Stimulated activated naive CD8-positive, alpha-beta T cell treated with anti-CD3 and anti-CD28 coated beads, Interleukin-15, Interleukin-2, amounts not matched to agents 100 ng/mL and 50 ng/mL, for 24 hours (primary cell): ENCODE measurements at regions not wholly inside any gene's neighbourhood (a gene's known extent, or its start where the extent isn't known, plus 50 kb on each side); places are given as distances from the start of the nearest gene placed in this dataset.
"Not testable (repeated sequence)": the region's sequence is repeated elsewhere in the genome, so short reads cannot be mapped to it uniquely, and the experiment has no call there.

Experiments
- H3K27ac Mint-ChIP-seq: one replicate; pipeline ENCODE4 v1.8.0; 2021; ENCODE audit warnings: mild to moderate bottlenecking, mixed read lengths
- H3K27me3 Mint-ChIP-seq: one replicate; pipeline ENCODE4 v1.8.0; 2021; ENCODE audit warnings: mixed read lengths
- H3K36me3 Mint-ChIP-seq: one replicate; pipeline ENCODE4 v1.8.0; 2021; ENCODE audit warnings: low read depth, mixed read lengths
- H3K4me1 Mint-ChIP-seq: one replicate; pipeline ENCODE4 v1.8.0; 2021; ENCODE audit warnings: low read depth, mixed read lengths
- H3K4me3 Mint-ChIP-seq: one replicate; pipeline ENCODE4 v1.8.0; 2021; ENCODE audit warnings: mild to moderate bottlenecking, mixed read lengths
- H3K9me3 Mint-ChIP-seq: one replicate; pipeline ENCODE4 v1.8.0; 2021; ENCODE audit warnings: mixed read lengths

DNA sequence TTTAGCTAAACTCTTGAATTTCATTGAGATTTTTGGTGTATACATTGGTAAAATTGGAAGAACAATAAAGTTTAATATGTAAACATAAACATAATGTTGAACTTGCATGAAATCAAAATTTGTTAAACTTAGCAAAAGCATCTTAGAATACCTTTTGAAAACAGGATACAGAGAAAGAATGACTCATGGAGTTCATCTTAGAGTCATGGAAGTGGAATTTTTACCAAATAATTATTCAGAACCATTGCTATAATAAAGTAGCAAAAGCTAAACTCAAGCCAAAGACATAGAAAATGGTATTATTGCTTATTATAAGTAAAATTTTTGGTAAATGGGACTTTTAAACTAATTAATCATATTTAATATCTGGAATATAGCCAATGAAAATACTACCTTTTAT is 841.6 kb upstream of the SLC39A10 start:
- no peaks in the 10 kb centered on the region for H3K27me3 Mint-ChIP-seq
- H3K36me3 Mint-ChIP-seq, result no peaks in the 10 kb centered on the region
- no peaks in the 10 kb centered on the region for H3K4me1 Mint-ChIP-seq
- H3K27ac Mint-ChIP-seq, result no peak overlapping the region
- H3K4me3 Mint-ChIP-seq, result no peak overlapping the region
- no peaks in the 10 kb centered on the region for H3K9me3 Mint-ChIP-seq

GRCh38 chr2:194802589-194802988 is 854.4 kb upstream of the SLC39A10 start:
- H3K4me3 Mint-ChIP-seq, result no peak overlapping the region
- H3K36me3 Mint-ChIP-seq, result no peaks in the 10 kb centered on the region
- no peak overlapping the region for H3K27ac Mint-ChIP-seq
- no peaks in the 10 kb centered on the region for H3K27me3 Mint-ChIP-seq
- H3K4me1 Mint-ChIP-seq, result no peaks in the 10 kb centered on the region
- peaks cover 6% of the 10 kb centered on the region for H3K9me3 Mint-ChIP-seq

DNA sequence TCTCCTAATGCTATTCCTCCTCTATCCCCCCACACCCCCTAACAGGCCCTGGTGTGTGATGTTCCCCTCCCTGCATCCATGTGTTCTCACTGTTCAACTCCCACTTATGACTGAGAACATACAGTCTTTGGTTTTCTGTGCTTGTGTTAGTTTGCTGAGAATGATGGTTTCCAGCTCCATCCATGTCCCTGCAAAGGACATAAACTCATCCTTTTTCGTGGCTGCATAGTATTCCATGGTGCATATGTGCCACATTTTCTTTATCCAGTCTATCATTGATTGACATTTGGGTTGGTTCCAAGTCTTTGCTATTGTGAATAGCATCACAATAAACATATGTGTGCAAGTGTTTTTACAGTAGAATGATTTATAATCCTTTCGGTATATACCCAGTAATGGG is 870.0 kb upstream of the SLC39A10 start:
- not testable (repeated sequence) for H3K27me3 Mint-ChIP-seq, H3K4me1 Mint-ChIP-seq, H3K27ac Mint-ChIP-seq, H3K36me3 Mint-ChIP-seq, H3K4me3 Mint-ChIP-seq, H3K9me3 Mint-ChIP-seq

GRCh38 chr2:194771394-194771793 is 885.6 kb upstream of the SLC39A10 start:
- H3K27me3 Mint-ChIP-seq, H3K36me3 Mint-ChIP-seq, H3K27ac Mint-ChIP-seq, H3K4me1 Mint-ChIP-seq, H3K4me3 Mint-ChIP-seq, H3K9me3 Mint-ChIP-seq: not testable (repeated sequence)

DNA sequence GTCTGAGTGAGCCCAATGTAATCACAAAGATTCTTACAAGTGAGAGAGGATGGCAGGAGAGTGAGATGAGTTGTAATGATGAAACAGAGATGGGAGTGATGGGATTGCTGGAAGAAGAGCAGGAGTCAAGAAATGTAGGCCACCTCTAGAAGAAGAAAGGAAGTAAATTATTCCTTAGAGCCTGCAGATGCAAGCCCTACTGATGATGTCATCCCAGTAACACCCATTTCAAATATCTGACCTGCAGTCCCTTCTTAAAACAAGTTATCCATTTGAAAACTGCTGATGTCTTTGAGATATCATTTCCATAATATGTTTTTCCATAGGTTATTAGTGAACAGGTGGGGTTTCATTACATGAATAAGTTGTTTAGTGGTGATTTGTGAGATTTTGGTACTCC is 888.0 kb upstream of the SLC39A10 start:
- Mint-ChIP-seq H3K36me3 (no peaks in the 10 kb centered on the region), H3K27me3 (no peaks in the 10 kb centered on the region), H3K4me3 (no peak overlapping the region), H3K27ac (no peak overlapping the region), H3K9me3 (peaks cover 8% of the 10 kb centered on the region), H3K4me1 (no peaks in the 10 kb centered on the region)

GRCh38 chr2:194765723-194766122 is 891.3 kb upstream of the SLC39A10 start:
- no peaks in the 10 kb centered on the region for H3K9me3 Mint-ChIP-seq
- no peaks in the 10 kb centered on the region for H3K27me3 Mint-ChIP-seq
- H3K4me3 Mint-ChIP-seq, result no peak overlapping the region
- no peaks in the 10 kb centered on the region for H3K4me1 Mint-ChIP-seq
- no peak overlapping the region for H3K27ac Mint-ChIP-seq
- no peaks in the 10 kb centered on the region for H3K36me3 Mint-ChIP-seq

- Mint-ChIP-seq H3K36me3 (no peaks in the 10 kb centered on the region), H3K27ac (no peak overlapping the region), H3K4me3 (no peak overlapping the region), H3K4me1 (no peaks in the 10 kb centered on the region), H3K27me3 (no peaks in the 10 kb centered on the region), H3K9me3 (no peaks in the 10 kb centered on the region)
Measured at GRCh38 chr2:194750926-194751325, 906.1 kb upstream of the SLC39A10 start.

GRCh38 chr2:194745557-194746146 is 911.4 kb upstream of the SLC39A10 start:
- no peaks in the 10 kb centered on the region for H3K27me3 Mint-ChIP-seq
- no peaks in the 10 kb centered on the region for H3K9me3 Mint-ChIP-seq
- H3K4me3 Mint-ChIP-seq, result no peak overlapping the region
- H3K27ac Mint-ChIP-seq, result no peak overlapping the region
- no peaks in the 10 kb centered on the region for H3K36me3 Mint-ChIP-seq
- H3K4me1 Mint-ChIP-seq, result no peaks in the 10 kb centered on the region

DNA sequence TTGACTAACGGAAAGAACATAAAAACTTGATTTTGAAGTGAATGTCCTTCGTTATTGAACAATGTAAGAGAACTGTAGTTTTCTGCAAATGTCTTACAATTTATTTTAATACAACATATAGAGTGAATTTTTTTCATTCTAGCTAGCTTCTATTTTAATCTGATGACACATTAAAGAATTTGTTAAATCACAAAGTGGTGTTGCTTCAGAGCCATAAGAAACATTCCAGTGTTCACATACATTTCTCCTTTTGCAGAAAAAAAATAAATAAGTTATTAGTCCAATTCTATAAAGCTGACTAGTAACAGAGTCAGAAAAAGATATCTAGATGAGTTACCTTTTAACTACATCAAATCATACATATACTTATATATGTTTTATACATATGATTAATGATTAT is 914.3 kb upstream of the SLC39A10 start:
- H3K27me3 Mint-ChIP-seq, result no peaks in the 10 kb centered on the region
- H3K27ac Mint-ChIP-seq, result no peak overlapping the region
- H3K9me3 Mint-ChIP-seq, result no peaks in the 10 kb centered on the region
- no peaks in the 10 kb centered on the region for H3K36me3 Mint-ChIP-seq
- no peaks in the 10 kb centered on the region for H3K4me1 Mint-ChIP-seq
- H3K4me3 Mint-ChIP-seq, result no peak overlapping the region

DNA sequence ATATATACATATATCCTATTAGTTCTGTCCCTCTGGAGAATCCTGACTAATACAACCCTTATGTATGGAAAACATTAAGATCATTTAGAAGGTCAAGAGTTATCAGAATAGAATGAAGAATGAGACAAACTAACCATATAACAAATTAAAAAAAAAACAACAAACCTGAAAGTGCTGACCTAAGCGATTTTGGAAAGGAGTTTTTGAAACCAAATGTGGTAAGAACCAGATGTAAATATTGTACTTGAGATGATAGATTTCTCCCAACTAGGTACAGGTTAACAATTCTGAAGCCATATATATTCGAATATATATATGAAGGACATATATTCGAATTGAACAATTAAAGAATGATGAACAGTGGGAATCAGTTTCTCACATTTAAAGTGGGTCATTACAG is 917.8 kb upstream of the SLC39A10 start:
- no peak overlapping the region for H3K27ac Mint-ChIP-seq
- H3K9me3 Mint-ChIP-seq, result peaks cover 3% of the 10 kb centered on the region
- no peak overlapping the region for H3K4me3 Mint-ChIP-seq
- no peaks in the 10 kb centered on the region for H3K27me3 Mint-ChIP-seq
- H3K36me3 Mint-ChIP-seq, result no peaks in the 10 kb centered on the region
- H3K4me1 Mint-ChIP-seq, result no peaks in the 10 kb centered on the region

GRCh38 chr2:194735837-194736542 is 921.0 kb upstream of the SLC39A10 start:
- Mint-ChIP-seq H3K4me3 (no peak overlapping the region), H3K4me1 (no peaks in the 10 kb centered on the region), H3K9me3 (peaks cover 3% of the 10 kb centered on the region), H3K36me3 (no peaks in the 10 kb centered on the region), H3K27me3 (no peaks in the 10 kb centered on the region), H3K27ac (no peak overlapping the region)

DNA sequence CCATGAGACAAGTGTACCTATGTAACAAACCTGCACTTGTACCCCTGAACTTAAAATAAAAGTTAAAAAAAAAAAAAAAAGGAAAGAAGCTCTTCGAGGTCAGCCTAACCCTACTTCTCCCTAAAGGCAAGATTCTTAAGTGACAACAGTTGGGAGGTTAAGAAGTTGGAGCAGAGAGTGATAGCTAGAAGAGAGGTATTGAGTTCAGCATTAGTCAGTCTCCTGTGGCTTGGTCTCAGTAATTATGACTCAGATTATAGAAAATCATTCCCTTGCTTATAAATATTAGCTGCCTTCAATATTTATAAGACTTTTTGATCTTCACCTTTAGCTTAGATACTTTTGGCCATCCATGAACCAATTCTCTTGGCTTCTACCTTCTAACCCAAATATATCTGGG is 926.8 kb upstream of the SLC39A10 start:
- Mint-ChIP-seq H3K4me3 (no peak overlapping the region), H3K27me3 (no peaks in the 10 kb centered on the region), H3K27ac (no peak overlapping the region), H3K4me1 (no peaks in the 10 kb centered on the region), H3K9me3 (peaks cover 1% of the 10 kb centered on the region), H3K36me3 (no peaks in the 10 kb centered on the region)

DNA sequence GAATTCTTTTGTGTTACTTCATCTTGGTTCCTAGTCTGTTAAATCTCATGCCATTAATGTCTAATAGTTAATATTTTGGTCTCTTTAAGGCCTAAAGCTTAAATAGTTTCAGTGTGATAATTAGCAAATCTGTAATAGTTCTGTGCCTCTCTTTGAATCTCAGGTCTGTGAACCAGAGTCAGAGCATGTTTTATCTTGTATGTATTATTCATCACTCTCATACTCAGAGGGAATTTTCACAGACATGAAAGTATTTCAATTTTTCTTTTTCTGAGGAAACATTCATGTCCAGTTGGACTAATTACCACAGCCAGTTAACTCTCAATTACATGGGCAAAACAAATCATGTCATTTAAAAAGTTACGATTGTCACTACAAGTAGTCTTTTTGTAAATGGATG is 931.9 kb upstream of the SLC39A10 start:
- H3K36me3 Mint-ChIP-seq, result no peaks in the 10 kb centered on the region
- no peak overlapping the region for H3K27ac Mint-ChIP-seq
- H3K4me1 Mint-ChIP-seq, result no peaks in the 10 kb centered on the region
- H3K27me3 Mint-ChIP-seq, result no peaks in the 10 kb centered on the region
- no peaks in the 10 kb centered on the region for H3K9me3 Mint-ChIP-seq
- no peak overlapping the region for H3K4me3 Mint-ChIP-seq

- Mint-ChIP-seq H3K9me3 (no peaks in the 10 kb centered on the region), H3K36me3 (no peaks in the 10 kb centered on the region), H3K27ac (no peak overlapping the region), H3K4me1 (no peaks in the 10 kb centered on the region), H3K27me3 (no peaks in the 10 kb centered on the region), H3K4me3 (no peak overlapping the region)
Measured at GRCh38 chr2:194723446-194723845, 933.6 kb upstream of the SLC39A10 start.

GRCh38 chr2:194721227-194721626 is 935.8 kb upstream of the SLC39A10 start:
- Mint-ChIP-seq H3K27ac (no peak overlapping the region), H3K4me1 (no peaks in the 10 kb centered on the region), H3K4me3 (no peak overlapping the region), H3K36me3 (no peaks in the 10 kb centered on the region), H3K27me3 (no peaks in the 10 kb centered on the region), H3K9me3 (no peaks in the 10 kb centered on the region)

DNA sequence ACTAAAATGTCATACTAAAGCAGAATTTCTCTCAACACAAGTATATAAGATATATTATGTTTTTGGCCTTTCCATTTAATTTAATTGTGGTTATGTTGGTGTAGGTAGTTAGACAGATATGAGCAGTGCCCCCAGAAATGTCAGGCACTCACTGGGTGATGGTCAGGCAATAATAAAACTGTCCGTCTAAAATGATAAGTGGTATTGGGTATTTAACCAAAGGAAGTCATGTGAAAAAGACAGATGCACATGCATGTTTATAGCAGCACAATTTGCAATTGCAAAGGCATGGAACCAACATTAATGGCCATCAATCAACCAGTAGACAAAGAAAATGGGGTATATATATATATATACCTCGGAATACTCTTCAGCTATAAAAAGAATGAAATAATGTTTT is 936.6 kb upstream of the SLC39A10 start:
- H3K4me3 Mint-ChIP-seq, result no peak overlapping the region
- H3K27ac Mint-ChIP-seq, result no peak overlapping the region
- H3K4me1 Mint-ChIP-seq, result no peaks in the 10 kb centered on the region
- H3K27me3 Mint-ChIP-seq, result no peaks in the 10 kb centered on the region
- no peaks in the 10 kb centered on the region for H3K36me3 Mint-ChIP-seq
- no peaks in the 10 kb centered on the region for H3K9me3 Mint-ChIP-seq
